Islet precursor cell (in vitro differentiated cells): ENCODE measurements at regions not wholly inside any gene's neighbourhood (a gene's known extent, or its start where the extent isn't known, plus 50 kb on each side); places are given as distances from the start of the nearest gene placed in this dataset.

ENCODE experiments used
- DNase-seq: peaks from one replicate; pipeline ENCODE4 v3.0.0-alpha.2; 2018

GRCh38 chr13:57443494-57443893, 188.1 kb upstream of the PCDH17 start:
- no peak for DNase-seq

DNA sequence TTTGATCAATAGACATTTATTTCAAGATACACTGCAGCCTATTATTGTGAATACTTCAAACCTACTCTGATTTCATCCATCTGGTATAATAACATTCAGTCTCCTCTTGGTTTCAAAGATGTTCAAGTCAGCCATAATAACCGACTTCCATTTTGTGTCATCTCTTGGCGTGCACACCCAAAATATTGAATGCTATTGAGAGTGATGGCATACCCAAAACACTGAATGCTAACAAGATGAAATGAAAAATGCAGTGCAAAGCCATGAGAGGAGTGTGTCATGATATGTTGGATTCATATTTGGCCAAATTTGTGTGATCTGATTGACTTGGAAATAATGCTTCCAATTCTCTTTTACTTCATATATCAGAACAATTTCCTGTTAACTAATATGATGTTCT, 181.2 kb upstream of the PCDH17 start:
- no peak for DNase-seq

DNA sequence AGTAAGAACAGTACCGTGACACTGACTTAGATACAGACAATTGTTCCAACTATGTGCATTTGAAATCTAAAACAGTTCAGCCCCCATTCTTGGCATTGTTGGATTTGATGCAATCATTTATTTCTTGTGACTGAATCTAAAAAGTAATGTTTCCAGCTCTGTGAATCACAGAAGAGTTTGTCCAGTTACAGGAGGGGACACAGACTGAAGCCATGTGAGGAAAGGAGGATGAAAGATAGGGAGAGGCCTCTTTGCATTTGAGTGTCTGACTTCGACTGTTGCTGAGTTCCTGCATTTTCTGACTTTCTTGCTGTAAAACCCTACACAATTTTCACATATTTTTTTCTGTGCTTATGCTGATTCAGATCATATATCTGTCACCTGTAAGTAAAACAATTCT, 179.3 kb upstream of the PCDH17 start:
- no peak for DNase-seq

GRCh38 chr13:57470491-57470890, 161.1 kb upstream of the PCDH17 start:
- no peak for DNase-seq

- DNase-seq: no peak
These were observed 140.2 kb upstream of the PCDH17 start for GRCh38 chr13:57491318-57491717.

GRCh38 chr13:57507752-57508463, 123.6 kb upstream of the PCDH17 start:
- no peak for DNase-seq

GRCh38 chr13:57511603-57512002, 119.9 kb upstream of the PCDH17 start:
- DNase-seq: no peak

DNA sequence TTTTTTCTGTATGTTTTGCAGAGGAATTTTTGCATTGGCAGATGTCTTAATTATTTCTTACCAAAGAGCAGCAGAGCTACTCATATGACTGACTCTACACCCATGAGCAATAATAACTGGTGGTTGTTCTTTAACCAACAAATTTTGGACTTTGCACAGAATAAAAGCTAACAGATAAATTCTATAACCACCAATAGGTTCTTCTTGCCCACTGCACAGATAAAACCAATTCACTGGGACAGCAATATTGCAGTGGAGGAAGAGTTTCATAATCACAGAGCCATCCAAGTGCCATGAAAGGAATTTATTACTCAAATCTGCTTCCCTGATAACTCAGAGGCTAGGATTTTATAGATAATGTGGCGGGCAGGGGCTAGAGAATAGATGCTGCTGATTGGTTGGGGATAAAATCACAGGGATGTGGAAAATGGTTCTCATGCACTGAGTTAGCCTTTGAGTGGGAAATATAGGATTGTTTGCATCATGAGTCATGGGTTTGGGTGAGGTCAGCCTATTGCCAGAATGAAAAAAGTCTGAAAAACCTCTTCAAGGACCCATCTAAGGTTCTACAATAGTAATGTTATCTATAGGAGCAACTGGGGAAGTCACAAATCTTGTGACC, 104.3 kb upstream of the PCDH17 start:
- DNase-seq: no peak

- no peak for DNase-seq
These were observed 100.3 kb upstream of the PCDH17 start for GRCh38 chr13:57531256-57531655.

DNA sequence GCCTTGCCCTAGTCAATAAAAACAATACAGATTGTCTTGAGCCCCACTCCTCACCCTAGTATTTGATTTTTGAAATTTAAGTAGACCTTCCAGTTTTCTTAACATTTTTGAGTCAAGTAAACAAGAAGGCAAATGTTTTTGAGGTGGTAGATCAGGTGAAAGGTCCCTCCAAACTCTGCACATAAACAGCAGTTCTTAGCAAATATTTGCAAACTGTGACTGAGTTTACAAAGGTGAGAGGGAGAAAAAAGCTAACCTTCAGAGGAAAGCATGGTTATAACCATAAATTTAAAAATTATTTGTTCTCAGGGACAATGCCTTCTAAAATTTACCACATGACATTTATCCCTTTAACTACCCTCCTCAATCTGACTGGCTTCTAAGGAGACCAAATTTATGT, 84.6 kb upstream of the PCDH17 start:
- DNase-seq: no peak

- DNase-seq: peak; percentile 85
These were observed 79.1 kb upstream of the PCDH17 start for GRCh38 chr13:57552437-57552836.

DNA sequence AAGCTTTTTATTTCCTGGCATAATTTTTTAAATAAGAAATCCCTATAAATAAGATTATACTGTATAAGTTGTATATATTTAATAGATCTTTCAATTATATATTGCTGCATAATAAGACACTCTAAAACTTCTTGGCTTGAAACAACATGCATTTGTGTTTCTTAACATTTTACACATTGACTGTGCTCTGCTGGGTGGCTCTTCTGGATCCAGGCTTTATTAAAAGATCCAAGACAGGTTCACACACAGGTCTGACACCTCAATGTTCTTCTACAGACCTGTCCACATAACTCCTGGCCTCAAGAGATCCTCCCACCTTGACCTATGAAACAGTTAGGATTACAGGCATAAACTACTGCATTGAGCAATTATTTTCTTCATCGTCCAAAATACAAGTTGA, 77.6 kb upstream of the PCDH17 start:
- no peak for DNase-seq

DNA sequence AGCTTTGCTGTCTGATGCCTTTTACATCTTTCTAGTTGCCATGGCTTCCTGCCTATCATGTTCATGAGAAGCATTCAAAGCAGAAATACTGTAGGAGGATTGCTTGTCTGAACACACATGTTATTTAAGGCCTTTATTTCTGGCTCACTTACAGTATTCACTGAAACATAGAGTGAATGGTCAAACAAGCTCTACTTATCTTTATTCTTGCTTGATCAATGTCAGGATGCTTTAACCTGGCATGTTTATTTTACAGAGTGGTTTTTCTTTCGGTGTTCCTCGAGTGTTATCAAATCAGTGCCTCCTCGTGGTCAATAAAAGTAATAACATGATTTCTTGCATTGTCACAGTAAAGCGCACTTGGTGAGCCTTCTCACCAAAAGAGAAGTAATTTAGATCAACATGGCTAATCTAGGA, 73.5 kb upstream of the PCDH17 start:
- DNase-seq: no peak

GRCh38 chr13:57568865-57569264, 62.7 kb upstream of the PCDH17 start:
- DNase-seq: no peak

DNA sequence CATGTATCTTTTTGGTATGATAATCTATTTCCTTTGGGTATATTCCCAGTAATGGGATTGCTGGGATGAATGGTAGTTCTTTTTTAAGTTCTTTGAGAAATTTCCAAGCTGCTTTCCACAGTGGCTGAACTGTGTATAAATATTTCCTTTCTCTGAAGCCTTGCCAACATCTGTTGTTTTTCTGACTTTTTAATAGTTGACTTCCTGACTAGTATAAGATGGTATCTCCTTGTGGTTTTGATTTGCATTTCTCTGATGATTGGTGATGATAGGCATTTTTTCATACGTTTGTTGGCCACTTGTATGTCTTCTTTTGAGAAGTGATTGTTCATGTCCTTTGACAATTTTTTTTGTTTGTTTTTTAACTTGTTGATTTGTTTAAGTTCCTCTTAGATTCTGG, 61.6 kb upstream of the PCDH17 start:
- no peak for DNase-seq
